GM23338 (cell line): ENCODE measurements at regions not wholly inside any gene's neighbourhood (a gene's known extent, or its start where the extent isn't known, plus 50 kb on each side); places are given as distances from the start of the nearest gene placed in this dataset.

Experiments used
- CTCF ChIP-seq, 2 experiments: fragments of 200-600 bp in 1 of 2; sonication (generic) in 1 of 2; conservative IDR thresholded peaks; 2 replicates each; pipeline versions ENCODE4 v1.5.1 to v1.6.1; 2016 to 2017; ENCODE audit warnings: antibody characterized with exemption in 2 of 2, low read depth in 2 of 2, mild to moderate bottlenecking in 2 of 2, moderate library complexity in 1 of 2
- ETS1 ChIP-seq: IDR thresholded peaks from 2 replicates; pipeline ENCODE4 v1.6.1; 2016; ENCODE audit warnings: antibody characterized with exemption
- EZH2 ChIP-seq: fragments of 200-600 bp; sonication (generic); IDR thresholded peaks from one replicate; pipeline ENCODE4 v1.8.0; 2017; ENCODE audit warnings: antibody characterized with exemption, mild to moderate bottlenecking, low read depth; ENCODE audit not compliant: unreplicated experiment
- EZH2phosphoT487 ChIP-seq: fragments of 200-600 bp; sonication (generic); IDR thresholded peaks from one replicate; pipeline ENCODE4 v1.8.1; 2018; ENCODE audit warnings: antibody characterized with exemption; ENCODE audit not compliant: unreplicated experiment
- POLR2AphosphoS5 ChIP-seq: IDR thresholded peaks from 2 replicates; pipeline ENCODE4 v1.6.1; 2016; ENCODE audit warnings: antibody characterized with exemption, low read depth
- REST ChIP-seq: IDR thresholded peaks from one replicate; pipeline ENCODE4 v1.6.1; 2018; ENCODE audit warnings: antibody characterized with exemption; ENCODE audit not compliant: unreplicated experiment

GRCh38 chr1:173409613-173410012 lies 67.5 kb upstream of the PRDX6 start:
- TF ChIP-seq CTCF (conservative IDR thresholded peaks at IDR 0.05; ENCODE audit: low read depth in 2 of 2) (no peak), EZH2phosphoT487 (no peak), POLR2AphosphoS5 (no peak), EZH2 (no peak), ETS1 (no peak), REST (no peak)
